Endothelial cell of umbilical vein (primary cell): ENCODE measurements at regions not wholly inside any gene's neighbourhood (a gene's known extent, or its start where the extent isn't known, plus 50 kb on each side); places are given as distances from the start of the nearest gene placed in this dataset.

Experiments used
- BruUV-seq: library from RNA; stranded (reverse); fragments of 400-500 nt; replicated peaks from 2 replicates; lab custom pipeline; 2021; lab: Mats Ljungman, UMichigan
- CTCF ChIA-PET: fragments of 300-600, 350-600 bp; sonication (Branson Sonifier 250); formaldehyde crosslinking; loops from one replicate; lab custom pipeline; 2021; ENCODE audit warnings: antibody characterized with exemption, inconsistent platforms; lab: Charles Lee
- POLR2A ChIA-PET: fragments of 300-600, 350-600 bp; sonication (Branson Sonifier 250); formaldehyde crosslinking; loops from one replicate; lab custom pipeline; 2021; ENCODE audit warnings: antibody characterized with exemption, inconsistent platforms; lab: Charles Lee
- DNase-seq: peaks from one replicate; pipeline ENCODE4 v3.0.0-alpha.2; 2011; ENCODE audit warnings: low read depth, low spot score
- FAIRE-seq: peaks from 2 replicates; lab custom pipeline; 2011; peaks lifted over from hg19 to GRCh38; lab: Jason Lieb, UNC
- H2AFZ ChIP-seq: 2 replicates; pipeline ENCODE4 v1.6.0; 2012; ENCODE audit warnings: low read depth, low read length, control low read depth, inconsistent platforms
- H3K27ac ChIP-seq: 2 replicates; pipeline ENCODE4 v1.5.1; 2011; ENCODE audit warnings: low read depth, mild to moderate bottlenecking, control low read depth, low read length, moderate library complexity; ENCODE audit not compliant: insufficient read depth
- H3K27me3 ChIP-seq, 2 experiments: 2 replicates each; pipeline versions ENCODE4 v1.6.0 to v1.6.1; 2011; ENCODE audit warnings: low read length in 2 of 2, mixed read lengths in 1 of 2; ENCODE audit not compliant: control insufficient read depth in 2 of 2, insufficient read depth in 2 of 2
- H3K36me3 ChIP-seq, 2 experiments: 2 replicates in 1 of 2; 3 replicates in 1 of 2; pipeline ENCODE4 v1.5.1; 2011; ENCODE audit warnings: low read length in 2 of 2, mild to moderate bottlenecking in 1 of 2, moderate library complexity in 1 of 2; ENCODE audit not compliant: control insufficient read depth in 2 of 2, insufficient read depth in 2 of 2; ENCODE audit errors: extremely low read depth in 1 of 2
- H3K4me1 ChIP-seq: 3 replicates; pipeline ENCODE4 v1.5.1; 2011; ENCODE audit warnings: mild to moderate bottlenecking, low read length; ENCODE audit not compliant: control insufficient read depth, insufficient read depth; ENCODE audit errors: extremely low read depth
- H3K4me2 ChIP-seq: 2 replicates; pipeline ENCODE4 v1.6.1; 2011; ENCODE audit warnings: low read length, control low read depth, mixed read lengths; ENCODE audit not compliant: insufficient read depth
- H3K4me3 ChIP-seq, 3 experiments: fragments of 200-600 bp in 1 of 3; sonication (generic), shearing (Covaris generic) in 1 of 3; replicated peaks in 1 of 3; 2 replicates each; pipeline ENCODE4 v1.5.1; 2011 to 2016; ENCODE audit warnings: control low read depth in 3 of 3, low read length in 3 of 3, mild to moderate bottlenecking in 2 of 3, inconsistent platforms in 1 of 3, low read depth in 1 of 3, moderate library complexity in 1 of 3; ENCODE audit not compliant: insufficient read depth in 1 of 3
- H3K79me2 ChIP-seq: 2 replicates; pipeline ENCODE4 v1.6.0; 2012; ENCODE audit warnings: low read length, inconsistent platforms; ENCODE audit not compliant: control insufficient read depth, insufficient read depth
- H3K9ac ChIP-seq: replicated peaks from 2 replicates; pipeline ENCODE3; 2011; ENCODE audit warnings: low read length, control low read depth; ENCODE audit not compliant: insufficient read depth; ENCODE audit errors: extremely low read depth
- H3K9me1 ChIP-seq: replicated peaks from 3 replicates; pipeline ENCODE4 v1.6.0; 2011; ENCODE audit warnings: mild to moderate bottlenecking, low read length; ENCODE audit not compliant: control insufficient read depth, insufficient read depth; ENCODE audit errors: extremely low read depth
- H3K9me3 ChIP-seq: replicated peaks from 2 replicates; pipeline ENCODE4 v1.5.1; 2012; ENCODE audit warnings: low read length, inconsistent platforms; ENCODE audit not compliant: control insufficient read depth, insufficient read depth
- H4K20me1 ChIP-seq: replicated peaks from 2 replicates; pipeline ENCODE3; 2011; ENCODE audit warnings: mild to moderate bottlenecking, low read length; ENCODE audit not compliant: control insufficient read depth, insufficient read depth; ENCODE audit errors: extremely low read depth
- EZH2 ChIP-seq: IDR thresholded peaks from 2 replicates; pipeline ENCODE4 v1.6.1; 2012; ENCODE audit warnings: borderline replicate concordance, low read depth, mild to moderate bottlenecking, moderate library complexity, low read length, inconsistent platforms; ENCODE audit not compliant: severe bottlenecking
- FOS ChIP-seq: IDR thresholded peaks from 2 replicates; pipeline ENCODE4 v1.6.1; 2011; ENCODE audit warnings: mild to moderate bottlenecking, low read length, moderate library complexity, borderline replicate concordance; ENCODE audit not compliant: insufficient read depth
- GATA2 ChIP-seq: IDR thresholded peaks from 2 replicates; pipeline ENCODE4 v1.7.0; 2011; ENCODE audit warnings: low read depth, mild to moderate bottlenecking, moderate library complexity, mixed read lengths, low read length; ENCODE audit not compliant: insufficient read length, insufficient read depth
- JUN ChIP-seq: IDR thresholded peaks from 2 replicates; pipeline ENCODE4 v1.6.1; 2011; ENCODE audit warnings: borderline replicate concordance, low read depth; ENCODE audit not compliant: insufficient read length, insufficient read depth
- MYC ChIP-seq: IDR thresholded peaks from one replicate; pipeline ENCODE4 v1.6.1; 2011; ENCODE audit warnings: mild to moderate bottlenecking, low read depth, low read length
- POLR2A ChIP-seq: IDR thresholded peaks from 2 replicates; pipeline ENCODE4 v1.6.1; 2012; ENCODE audit warnings: low read depth, mild to moderate bottlenecking, control low read depth, low read length
- POLR2AphosphoS5 ChIP-seq: IDR thresholded peaks from 2 replicates; pipeline ENCODE4 v1.6.1; 2012; ENCODE audit warnings: low read depth, mild to moderate bottlenecking, control low read depth, low read length, moderate library complexity; ENCODE audit not compliant: insufficient read depth
- dilution Hi-C: fragments of 300-500 bp; cut with MboI; formaldehyde crosslinking; loops from one replicate; pipeline ENCODE4 v1.15.0; 2019; ENCODE audit warnings: low sequenced_read_pairs; ENCODE audit not compliant: extremely low pct_ligation_motif_present
- intact Hi-C: fragments of 100-400 bp; cut with micrococcal nuclease; formaldehyde crosslinking; loops from one replicate; pipeline ENCODE4 v1.10.0; 2022
- TF ChIP-seq, protein P1 (sequence below), 2 donors: IDR thresholded peaks; 1 replicate in 1 of 2; 2 replicates in 1 of 2; pipeline ENCODE4 v1.5.1; 2011; ENCODE audit warnings: low read length in 2 of 2, mild to moderate bottlenecking in 2 of 2, moderate library complexity in 2 of 2, control low read depth in 1 of 2, inconsistent platforms in 1 of 2, low read depth in 1 of 2; ENCODE audit not compliant: insufficient read depth in 1 of 2; ENCODE audit errors: extremely low read depth in 1 of 2
- TF ChIP-seq, protein P2 (sequence below): IDR thresholded peaks from 2 replicates; pipeline ENCODE4 v1.6.1; 2011; ENCODE audit not compliant: insufficient read depth, insufficient read length

DNA sequence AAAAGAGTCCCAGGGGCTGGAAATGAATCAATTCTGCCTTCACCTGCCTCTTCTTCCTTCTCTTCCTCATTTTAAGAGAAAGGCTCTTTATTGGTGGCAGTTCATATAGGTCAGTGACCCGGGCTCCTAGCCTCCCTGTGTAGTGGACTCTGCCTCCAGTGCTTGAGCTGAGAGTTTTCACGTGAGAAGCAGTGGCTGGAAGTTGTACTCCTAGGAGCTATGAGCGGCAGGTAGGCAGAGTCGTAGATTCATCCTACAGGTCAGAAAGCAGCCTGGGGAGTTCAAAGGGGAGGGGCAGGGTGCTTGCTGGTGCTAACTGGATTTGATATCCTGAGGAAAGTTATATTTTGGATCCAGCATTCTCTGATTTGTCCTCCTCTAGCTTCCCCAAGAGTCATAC, 101.1 kb downstream of the RPLP1 start:
- dilution Hi-C loops = no loop called here
- TF ChIP-seq POLR2A (no peak), FOS (no peak), JUN (no peak), POLR2AphosphoS5 (no peak), EZH2 (no peak), MYC (no peak), GATA2 (no peak)
- TF ChIP-seq, protein P1, sequence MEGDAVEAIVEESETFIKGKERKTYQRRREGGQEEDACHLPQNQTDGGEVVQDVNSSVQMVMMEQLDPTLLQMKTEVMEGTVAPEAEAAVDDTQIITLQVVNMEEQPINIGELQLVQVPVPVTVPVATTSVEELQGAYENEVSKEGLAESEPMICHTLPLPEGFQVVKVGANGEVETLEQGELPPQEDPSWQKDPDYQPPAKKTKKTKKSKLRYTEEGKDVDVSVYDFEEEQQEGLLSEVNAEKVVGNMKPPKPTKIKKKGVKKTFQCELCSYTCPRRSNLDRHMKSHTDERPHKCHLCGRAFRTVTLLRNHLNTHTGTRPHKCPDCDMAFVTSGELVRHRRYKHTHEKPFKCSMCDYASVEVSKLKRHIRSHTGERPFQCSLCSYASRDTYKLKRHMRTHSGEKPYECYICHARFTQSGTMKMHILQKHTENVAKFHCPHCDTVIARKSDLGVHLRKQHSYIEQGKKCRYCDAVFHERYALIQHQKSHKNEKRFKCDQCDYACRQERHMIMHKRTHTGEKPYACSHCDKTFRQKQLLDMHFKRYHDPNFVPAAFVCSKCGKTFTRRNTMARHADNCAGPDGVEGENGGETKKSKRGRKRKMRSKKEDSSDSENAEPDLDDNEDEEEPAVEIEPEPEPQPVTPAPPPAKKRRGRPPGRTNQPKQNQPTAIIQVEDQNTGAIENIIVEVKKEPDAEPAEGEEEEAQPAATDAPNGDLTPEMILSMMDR (IDR thresholded peaks at IDR 0.05; ENCODE audit: extremely low read depth in 1 of 2, insufficient read depth in 1 of 2, low read depth in 1 of 2, low read length in 2 of 2) = no peak
- TF ChIP-seq, protein P2, sequence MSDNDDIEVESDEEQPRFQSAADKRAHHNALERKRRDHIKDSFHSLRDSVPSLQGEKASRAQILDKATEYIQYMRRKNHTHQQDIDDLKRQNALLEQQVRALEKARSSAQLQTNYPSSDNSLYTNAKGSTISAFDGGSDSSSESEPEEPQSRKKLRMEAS = no peak
- H3K36me3 ChIP-seq = no peaks in the 10 kb centered on the region
- H3K4me1 ChIP-seq = peaks cover 14% of the 10 kb centered on the region
- intact Hi-C loops = no loop called here
- no peaks in the 10 kb centered on the region for H4K20me1 ChIP-seq
- ChIA-PET CTCF (no interaction called here), POLR2A (no interaction called here)
- H2AFZ ChIP-seq = no peak overlapping the region
- FAIRE-seq (no peak), DNase-seq (no peak)
- H3K79me2 ChIP-seq = no peaks in the 10 kb centered on the region
- H3K9me1 ChIP-seq = no peaks in the 10 kb centered on the region
- H3K9me3 ChIP-seq = no peaks in the 10 kb centered on the region
- H3K4me2 ChIP-seq = no peak overlapping the region
- H3K4me3 ChIP-seq = no peak overlapping the region
- H3K27me3 ChIP-seq = no peaks in the 10 kb centered on the region
- H3K27ac ChIP-seq = no peak overlapping the region
- H3K9ac ChIP-seq = no peak overlapping the region
- no TSS peak for BruUV-seq
